ENCODE measurements at regions not wholly inside any gene's neighbourhood (a gene's known extent, or its start where the extent isn't known, plus 50 kb on each side); places are given as distances from the start of the nearest gene placed in this dataset.
"Not testable (repeated sequence)": the region's sequence is repeated elsewhere in the genome, so short reads cannot be mapped to it uniquely, and the experiment has no call there.

GRCh38 chr2:40680547-40680946 is 228.7 kb upstream of the SLC8A1 start:
- no peak for DNase-seq (ENCODE audit: low read depth in 2 of 2, low spot score in 1 of 2)

GRCh38 chr2:40690036-40690435 is 238.1 kb upstream of the SLC8A1 start:
- DNase-seq (ENCODE audit: low read depth in 2 of 2, low spot score in 1 of 2) = no peak

- no peak for DNase-seq (ENCODE audit: low read depth in 2 of 2, low spot score in 1 of 2)
These were observed 238.6 kb upstream of the SLC8A1 start for GRCh38 chr2:40690525-40690924.

DNA sequence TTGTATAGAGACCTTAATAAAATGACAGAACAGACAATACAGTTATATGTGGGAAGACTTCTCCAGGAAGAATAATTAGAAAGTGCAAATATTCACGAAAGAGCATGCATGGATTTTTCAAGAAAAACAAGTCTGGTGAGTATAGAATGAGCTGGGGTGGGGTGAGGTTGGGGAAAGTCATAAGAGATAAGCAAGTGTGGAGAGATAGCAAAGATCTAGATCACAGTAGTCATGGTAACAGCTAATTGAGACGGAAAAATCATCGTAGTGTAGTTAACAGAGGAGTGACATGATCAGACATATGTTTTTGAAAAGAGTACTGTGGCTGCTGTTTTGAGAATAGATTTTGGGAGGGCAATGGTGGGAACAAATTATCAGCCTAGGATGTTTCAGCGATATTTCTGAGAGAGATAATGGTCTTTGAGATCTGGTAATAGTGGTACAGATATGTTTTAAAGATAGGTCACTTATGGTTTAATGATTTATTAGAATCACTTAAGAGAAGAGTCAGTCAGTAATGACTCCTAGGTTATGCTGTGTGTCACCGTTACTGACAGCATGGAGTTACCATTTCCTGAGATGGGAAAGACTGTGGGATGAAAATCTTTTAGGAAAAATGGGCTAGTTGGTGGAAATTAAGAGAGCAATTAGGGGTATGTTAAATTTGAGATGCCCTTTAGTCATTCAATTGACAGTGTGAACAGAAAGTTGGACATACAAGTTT is 248.5 kb upstream of the SLC8A1 start:
- no peak for DNase-seq (ENCODE audit: low read depth in 2 of 2, low spot score in 1 of 2)

GRCh38 chr2:40712197-40712894 is 260.5 kb upstream of the SLC8A1 start:
- DNase-seq (ENCODE audit: low read depth in 2 of 2, low spot score in 1 of 2) = not testable (repeated sequence)

- no peak for DNase-seq (ENCODE audit: low read depth in 2 of 2, low spot score in 1 of 2)
These were observed 265.0 kb upstream of the SLC8A1 start for GRCh38 chr2:40716879-40717278.

DNA sequence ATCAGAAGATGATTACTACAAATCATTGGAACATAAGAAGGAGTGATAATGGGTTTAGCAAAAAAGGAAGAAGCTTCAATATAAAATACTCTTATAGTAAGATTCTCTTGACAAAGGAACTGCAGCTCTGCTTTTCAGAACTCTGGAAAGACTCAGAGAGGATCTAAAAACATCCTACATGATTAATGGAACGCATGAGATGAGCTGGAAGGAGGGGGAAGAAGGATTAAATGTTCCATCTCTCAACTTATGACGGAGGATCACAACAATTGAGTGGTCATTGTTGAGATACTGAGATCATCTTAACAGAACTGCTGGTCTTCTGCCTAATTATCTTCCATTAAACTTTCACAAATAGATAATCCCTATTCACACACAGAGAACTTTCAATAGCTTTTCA is 267.5 kb upstream of the SLC8A1 start:
- no peak for DNase-seq (ENCODE audit: low read depth in 2 of 2, low spot score in 1 of 2)

DNA sequence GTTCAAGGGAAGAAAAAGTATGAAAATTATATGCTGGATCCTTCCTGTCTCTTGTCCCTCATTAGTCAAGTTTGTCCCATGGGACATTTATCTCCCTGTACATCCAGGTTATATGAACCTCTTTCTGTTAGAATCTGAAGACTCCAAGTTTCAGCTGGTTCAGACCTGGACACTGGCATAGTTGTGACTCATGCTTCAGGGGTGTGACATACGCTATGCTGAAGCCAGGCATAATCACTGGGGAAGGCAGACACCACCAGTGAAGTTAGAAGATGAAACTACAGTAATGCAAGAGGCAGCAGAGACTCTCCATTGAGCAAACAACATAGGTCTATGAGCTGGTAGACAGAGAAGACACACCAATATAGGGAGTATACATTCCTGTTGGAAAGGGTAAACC is 269.7 kb upstream of the SLC8A1 start:
- DNase-seq (ENCODE audit: low read depth in 2 of 2, low spot score in 1 of 2) = no peak

DNA sequence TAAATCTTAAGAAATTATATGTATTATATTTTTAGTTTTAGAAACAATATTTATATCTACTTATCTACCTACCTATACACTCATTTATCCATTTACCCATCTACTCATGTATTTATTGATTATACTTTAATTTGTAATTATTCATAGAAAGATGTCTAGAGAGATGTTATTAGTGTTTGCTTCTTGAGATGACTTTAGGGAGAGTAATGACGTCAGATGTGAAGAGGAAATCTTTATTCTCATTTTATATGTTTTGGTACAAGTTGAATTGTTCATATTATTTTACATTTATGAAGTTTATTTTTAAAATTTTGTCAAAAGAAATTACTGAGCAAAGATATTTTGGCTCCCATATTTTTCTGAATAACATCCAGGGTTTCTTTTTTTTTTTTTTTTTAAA is 271.3 kb upstream of the SLC8A1 start:
- DNase-seq (ENCODE audit: low read depth in 2 of 2, low spot score in 1 of 2) = no peak

DNA sequence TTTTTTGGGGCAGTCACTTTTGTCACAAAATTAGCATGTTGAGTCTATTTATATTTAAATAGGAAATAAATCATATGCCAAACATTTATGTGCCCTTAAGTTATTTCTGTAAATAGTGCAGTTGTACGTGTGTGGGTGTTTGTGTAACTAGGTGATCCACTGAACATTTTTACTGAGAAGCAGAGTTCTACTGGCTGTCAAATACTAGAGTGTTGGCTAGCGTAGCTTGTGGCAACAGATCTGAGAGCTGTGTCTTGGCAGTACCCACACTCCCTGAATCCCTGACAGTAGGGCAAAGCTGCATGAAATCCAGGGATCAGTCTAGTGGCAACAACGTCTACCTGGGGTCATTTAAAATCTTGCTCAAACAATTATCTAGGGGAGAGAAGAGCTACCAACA is 273.1 kb upstream of the SLC8A1 start:
- DNase-seq (ENCODE audit: low read depth in 2 of 2, low spot score in 1 of 2) = no peak

DNA sequence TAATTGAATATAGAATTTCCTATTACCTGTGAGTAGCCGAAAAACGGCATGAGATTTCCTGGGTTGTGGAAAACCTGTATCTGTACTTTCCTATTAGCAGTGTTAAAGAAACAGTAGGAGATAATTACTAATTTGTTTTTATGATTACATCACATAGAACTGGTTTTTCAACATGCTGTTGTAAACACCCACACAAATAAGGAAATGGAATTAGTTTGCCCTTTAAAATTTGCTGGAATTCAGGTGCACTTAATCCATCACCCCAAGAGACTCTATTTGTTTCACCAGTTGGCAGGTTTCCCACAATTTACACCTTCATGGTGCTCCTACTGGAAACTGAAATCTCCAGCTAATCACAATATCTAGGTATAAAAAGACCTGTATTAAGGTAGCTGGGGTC is 274.1 kb upstream of the SLC8A1 start:
- DNase-seq (ENCODE audit: low read depth in 2 of 2, low spot score in 1 of 2) = no peak

- no peak for DNase-seq (ENCODE audit: low read depth in 2 of 2, low spot score in 1 of 2)
These were observed 282.9 kb upstream of the SLC8A1 start for GRCh38 chr2:40734797-40735196.

- DNase-seq (ENCODE audit: low read depth in 2 of 2, low spot score in 1 of 2) = no peak
These were observed 285.3 kb upstream of the SLC8A1 start for GRCh38 chr2:40737180-40737579.

DNA sequence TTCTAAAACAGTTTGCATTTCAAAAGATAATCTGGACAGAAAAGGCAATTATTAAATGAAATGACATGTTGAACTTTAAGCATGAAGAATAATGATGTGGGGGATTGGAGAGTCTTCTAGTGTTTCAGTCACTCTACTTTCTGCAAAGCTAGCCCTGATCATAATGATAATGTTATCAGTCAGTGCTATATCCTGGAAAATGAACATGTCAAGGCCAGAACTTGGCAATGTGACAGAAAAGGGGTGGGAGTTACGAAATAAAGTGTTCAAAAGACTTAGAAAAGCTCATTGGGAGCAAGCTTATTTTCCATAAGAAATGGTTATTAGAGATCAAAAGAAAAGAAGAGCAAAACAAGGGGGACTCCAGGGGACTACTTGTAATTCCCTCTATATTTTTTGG is 288.5 kb upstream of the SLC8A1 start:
- DNase-seq (ENCODE audit: low read depth in 2 of 2, low spot score in 1 of 2) = no peak

DNA sequence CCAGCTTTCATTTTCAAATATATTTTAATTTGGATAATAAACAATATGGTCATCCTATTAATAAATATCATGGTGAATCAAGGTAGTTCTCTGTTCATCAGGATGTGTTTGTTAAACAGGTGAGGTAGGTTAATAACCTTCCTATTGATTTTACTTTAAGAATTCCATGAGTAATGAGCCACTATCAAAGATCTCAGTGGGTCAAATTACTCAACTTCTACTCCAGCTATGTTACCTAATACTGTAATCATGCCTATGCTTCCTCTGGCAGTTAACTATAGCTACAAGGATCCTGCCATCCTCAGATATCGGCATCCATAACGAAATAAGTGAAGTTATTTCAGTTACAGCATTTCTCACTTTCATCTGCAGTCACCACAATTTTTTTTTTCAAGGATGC is 289.6 kb upstream of the SLC8A1 start:
- DNase-seq (ENCODE audit: low read depth in 2 of 2, low spot score in 1 of 2) = no peak

- DNase-seq (ENCODE audit: low read depth in 2 of 2, low spot score in 1 of 2) = no peak
These were observed 294.3 kb upstream of the SLC8A1 start for GRCh38 chr2:40746191-40746590.

GRCh38 chr2:40751981-40752380 is 300.1 kb upstream of the SLC8A1 start:
- no peak for DNase-seq (ENCODE audit: low read depth in 2 of 2, low spot score in 1 of 2)

GRCh38 chr2:40752796-40753195 is 300.9 kb upstream of the SLC8A1 start:
- no peak for DNase-seq (ENCODE audit: low read depth in 2 of 2, low spot score in 1 of 2)

GRCh38 chr2:40754912-40755311 is 303.0 kb upstream of the SLC8A1 start:
- DNase-seq (ENCODE audit: low read depth in 2 of 2, low spot score in 1 of 2) = no peak

DNA sequence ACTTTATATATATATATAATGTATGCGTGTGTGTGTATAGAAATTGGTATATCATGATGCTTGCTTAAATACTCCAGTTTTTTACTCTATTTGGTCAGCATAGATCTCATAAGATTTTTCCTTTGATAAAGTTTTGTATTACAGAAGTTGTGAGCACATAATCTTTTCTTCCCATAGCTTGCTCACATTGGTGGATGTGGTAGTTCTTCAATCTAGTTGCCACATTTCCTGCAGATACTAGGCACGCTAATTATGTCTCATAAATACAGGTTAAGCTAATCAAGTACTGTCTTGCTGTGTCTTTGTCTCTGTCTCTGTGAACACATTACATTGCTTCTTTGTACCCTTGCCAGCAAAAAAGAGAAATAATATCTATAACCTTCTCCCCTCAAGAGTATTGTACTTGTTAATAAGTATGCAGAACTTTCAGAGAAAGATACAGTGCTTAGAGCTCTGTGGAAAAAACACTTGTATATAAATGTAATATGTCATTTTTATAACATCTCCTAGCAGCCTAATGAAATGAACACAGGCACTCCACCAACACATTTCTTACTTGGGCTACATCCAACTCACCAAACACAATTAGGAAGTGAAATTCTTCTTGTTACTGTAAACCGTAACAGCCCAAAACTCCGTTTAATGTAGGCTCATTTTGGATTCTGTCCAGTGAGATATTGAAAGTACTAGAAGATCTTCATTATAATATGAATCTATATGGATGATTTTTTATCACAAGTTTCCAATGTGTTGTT is 306.7 kb upstream of the SLC8A1 start:
- no peak for DNase-seq (ENCODE audit: low read depth in 2 of 2, low spot score in 1 of 2)

DNA sequence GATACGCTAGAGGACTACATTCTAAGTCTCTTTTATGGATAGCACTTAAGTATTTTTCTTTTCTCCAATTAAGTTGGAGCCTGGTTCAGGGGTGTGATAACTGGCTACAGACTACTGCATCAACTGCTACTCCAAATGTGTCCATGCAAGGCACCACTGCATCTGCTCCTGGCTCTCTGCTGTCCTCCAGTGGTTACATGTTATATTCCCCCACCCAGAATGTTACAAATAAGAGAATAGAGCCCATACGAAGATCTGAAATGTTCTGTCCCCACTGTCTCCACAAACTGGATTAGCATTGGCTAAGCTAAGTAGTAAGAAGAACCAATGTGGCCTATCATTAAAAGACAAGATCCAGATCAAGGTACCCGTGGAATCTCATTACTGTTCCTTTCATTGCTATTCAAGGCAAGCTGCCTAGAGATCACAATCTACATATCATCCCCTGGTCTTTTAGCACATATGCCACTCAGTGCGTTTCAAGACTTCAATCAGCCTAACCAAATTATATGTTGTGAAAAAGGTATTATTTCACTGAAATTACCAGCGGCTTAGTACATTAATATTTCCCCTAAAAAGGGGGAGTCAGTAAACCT is 308.3 kb upstream of the SLC8A1 start:
- DNase-seq (ENCODE audit: low read depth in 2 of 2, low spot score in 1 of 2) = no peak

DNA sequence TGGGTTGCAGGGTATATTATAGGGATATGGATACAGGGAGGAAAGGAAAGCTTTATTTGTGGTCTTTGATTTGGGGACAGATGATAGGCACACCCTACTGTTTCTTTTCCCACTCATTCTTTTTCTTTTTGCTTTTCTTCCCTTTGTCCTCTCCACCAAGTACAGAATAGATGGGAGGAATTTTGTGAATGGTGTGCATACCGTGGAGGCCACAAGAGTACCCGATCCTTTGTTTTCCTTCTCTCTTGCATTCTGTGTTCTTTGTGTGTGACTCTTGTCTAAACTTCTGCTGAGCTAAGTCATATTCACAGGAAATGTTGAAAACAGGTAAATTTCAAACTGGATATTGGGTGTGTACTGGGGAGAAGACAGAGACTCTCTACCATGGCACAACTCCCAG is 321.4 kb upstream of the SLC8A1 start:
- DNase-seq (ENCODE audit: low read depth in 2 of 2, low spot score in 1 of 2) = no peak

All from stimulated activated CD8-positive, alpha-beta memory T cell treated with anti-CD3 and anti-CD28 coated beads, Interleukin-4, amount 100 ng/mL, for 1 hour (primary cell).